HG02588 (cell line): ENCODE measurements at regions not wholly inside any gene's neighbourhood (a gene's known extent, or its start where the extent isn't known, plus 50 kb on each side); places are given as distances from the start of the nearest gene placed in this dataset.
"Not testable (repeated sequence)": the region's sequence is repeated elsewhere in the genome, so short reads cannot be mapped to it uniquely, and the experiment has no call there.

Experiments
- ATAC-seq: cut with Tn5 transposase; IDR thresholded peaks from one replicate; pipeline ENCODE4 v1.9.1; 2021; ENCODE audit warnings: mild to moderate bottlenecking, moderate library complexity; ENCODE audit not compliant: unreplicated experiment

- no peak for ATAC-seq
Observed at GRCh38 chr11:71153005-71153390, 99.4 kb downstream of the SHANK2 start.

GRCh38 chr11:71152312-71153004, 99.9 kb downstream of the SHANK2 start:
- not testable (repeated sequence) for ATAC-seq

- no peak for ATAC-seq
Observed at GRCh38 chr11:71151561-71151960, 100.8 kb downstream of the SHANK2 start.

GRCh38 chr11:71150859-71151258, 101.5 kb downstream of the SHANK2 start:
- ATAC-seq: no peak

- ATAC-seq: no peak
Observed at GRCh38 chr11:71148716-71149115, 103.7 kb downstream of the SHANK2 start.

- ATAC-seq: no peak
Observed at GRCh38 chr11:71147331-71147730, 105.0 kb downstream of the SHANK2 start.

- no peak for ATAC-seq
Observed at GRCh38 chr11:71146846-71147245, 105.5 kb downstream of the SHANK2 start.

GRCh38 chr11:71145988-71146824, 106.2 kb downstream of the SHANK2 start:
- ATAC-seq: no peak

- ATAC-seq: no peak
Observed at GRCh38 chr11:71145368-71145767, 107.0 kb downstream of the SHANK2 start.

GRCh38 chr11:71144736-71145135, 107.6 kb downstream of the SHANK2 start:
- no peak for ATAC-seq

- ATAC-seq: no peak
Observed at GRCh38 chr11:71144010-71144409, 108.4 kb downstream of the SHANK2 start.

- no peak for ATAC-seq
Observed at GRCh38 chr11:71140206-71140919, 112.0 kb downstream of the SHANK2 start.

- no peak for ATAC-seq
Observed at GRCh38 chr11:71139516-71140205, 112.7 kb downstream of the SHANK2 start.

GRCh38 chr11:71138737-71139425, 113.5 kb downstream of the SHANK2 start:
- ATAC-seq: no peak

GRCh38 chr11:71137376-71137775, 115.0 kb downstream of the SHANK2 start:
- ATAC-seq: no peak

- no peak for ATAC-seq
Observed at GRCh38 chr11:71136095-71136845, 116.1 kb downstream of the SHANK2 start.

GRCh38 chr11:71135112-71135511, 117.3 kb downstream of the SHANK2 start:
- ATAC-seq: no peak

GRCh38 chr11:71133946-71134345, 118.4 kb downstream of the SHANK2 start:
- no peak for ATAC-seq

- ATAC-seq: no peak
Observed at GRCh38 chr11:71131861-71132260, 120.5 kb downstream of the SHANK2 start.

- no peak for ATAC-seq
Observed at GRCh38 chr11:71130106-71130505, 122.3 kb downstream of the SHANK2 start.
